ENCODE measurements at regions not wholly inside any gene's neighbourhood (a gene's known extent, or its start where the extent isn't known, plus 50 kb on each side); places are given as distances from the start of the nearest gene placed in this dataset. TPM values are rescaled to one million over a fixed set of nuclear protein-coding genes. Genes with fewer than 3 reads are reported as not detected.

DNA sequence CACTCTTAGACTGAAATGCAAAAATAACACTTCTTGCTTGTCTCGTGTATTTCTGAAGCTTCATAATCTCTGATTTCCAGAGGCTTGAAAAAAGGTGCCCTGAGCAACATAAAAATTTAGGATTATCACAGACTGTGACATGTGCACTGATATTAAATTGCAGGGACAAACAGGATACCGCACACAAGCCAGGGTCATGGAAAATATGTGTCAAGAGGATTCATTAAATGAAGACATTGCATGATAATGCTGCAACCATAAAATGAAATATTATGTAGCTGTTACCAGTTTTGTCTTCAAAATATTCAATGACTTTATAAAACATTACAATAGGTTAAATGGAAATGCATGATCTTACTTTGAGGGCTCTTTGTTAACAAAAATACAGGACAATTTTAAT lies 328.0 kb downstream of the KCTD8 start:
- TF ChIP-seq CTCF (IDR thresholded peaks at IDR 0.05; ENCODE audit: control extremely low read depth, extremely low read depth) = no peak
- Histone ChIP-seq H3K36me3 (ENCODE audit: control insufficient read depth in 4 of 4, insufficient read depth in 4 of 4, low read length in 4 of 4) (no peaks in the 10 kb centered on the region), H3K9ac (ENCODE audit: insufficient read depth in 1 of 2, low read length in 2 of 2) (no peak overlapping the region), H3K4me3 (no peak overlapping the region), H3K27ac (ENCODE audit: low read depth in 1 of 2, low read length in 1 of 2) (no peak overlapping the region), H3K9me3 (ENCODE audit: control insufficient read depth in 4 of 4, insufficient read depth in 3 of 4, low read length in 3 of 4) (no peaks in the 10 kb centered on the region), H3K27me3 (ENCODE audit: control insufficient read depth in 3 of 3, insufficient read depth in 3 of 3, low read length in 2 of 3) (no peaks in the 10 kb centered on the region), H3K4me1 (ENCODE audit: control insufficient read depth in 5 of 5, insufficient read depth in 5 of 5, low read length in 5 of 5) (no peaks in the 10 kb centered on the region)
- WGBS, 2 donors = 76 to 94% methylated on average over 2 of the region's 2 CpGs
- ATAC-seq (ENCODE audit: insufficient read depth, low FRiP score) (no peak), DNase-seq (no peak)

DNA sequence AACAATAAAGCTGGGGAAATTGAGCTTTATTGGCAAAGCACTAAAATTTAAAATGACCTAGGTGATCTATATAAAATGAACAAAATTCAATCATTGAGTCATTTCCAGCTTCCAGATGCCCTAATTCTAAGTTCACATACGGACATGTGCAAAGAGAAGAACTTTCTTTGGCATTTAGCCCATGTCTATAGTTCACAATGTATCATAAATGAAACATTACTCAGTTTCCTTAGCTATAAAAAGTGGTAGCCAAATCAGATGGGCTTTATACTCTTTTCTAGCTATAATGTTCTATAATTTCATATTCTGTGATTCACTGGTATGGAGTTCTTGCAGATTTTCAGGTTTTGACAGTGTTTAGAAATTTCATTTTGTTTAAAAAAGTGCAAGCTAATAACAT lies 327.4 kb downstream of the KCTD8 start:
- Histone ChIP-seq H3K9ac (ENCODE audit: insufficient read depth in 1 of 2, low read length in 2 of 2) (no peak overlapping the region), H3K4me1 (ENCODE audit: control insufficient read depth in 5 of 5, insufficient read depth in 5 of 5, low read length in 5 of 5) (no peaks in the 10 kb centered on the region), H3K36me3 (ENCODE audit: control insufficient read depth in 4 of 4, insufficient read depth in 4 of 4, low read length in 4 of 4) (no peaks in the 10 kb centered on the region), H3K27ac (ENCODE audit: low read depth in 1 of 2, low read length in 1 of 2) (no peak overlapping the region), H3K9me3 (ENCODE audit: control insufficient read depth in 4 of 4, insufficient read depth in 3 of 4, low read length in 3 of 4) (no peaks in the 10 kb centered on the region), H3K4me3 (no peak overlapping the region), H3K27me3 (ENCODE audit: control insufficient read depth in 3 of 3, insufficient read depth in 3 of 3, low read length in 2 of 3) (no peaks in the 10 kb centered on the region)
- DNase-seq (no peak), ATAC-seq (ENCODE audit: insufficient read depth, low FRiP score) (no peak)
- WGBS, 2 donors = 53 to 64% methylated on average over 1 of the region's 1 CpG
- TF ChIP-seq CTCF (IDR thresholded peaks at IDR 0.05; ENCODE audit: control extremely low read depth, extremely low read depth) = no peak

Small RNAs in the stretch of these regions (small RNA-seq; reads per million reads assigned to genes)
- gene AC098590.2 (ENCODE audit: low replicate concordance) = not detected
- not detected for gene RN7SL193P (ENCODE audit: low replicate concordance)

All from lung (tissue), 12 donors.